ENCODE measurements at regions not wholly inside any gene's neighbourhood (a gene's known extent, or its start where the extent isn't known, plus 50 kb on each side); places are given as distances from the start of the nearest gene placed in this dataset.
A peak's percentile ranks its signal among the peaks of the same experiment; 100 is the strongest.
"Not testable (repeated sequence)": the region's sequence is repeated elsewhere in the genome, so short reads cannot be mapped to it uniquely, and the experiment has no call there.

DNA sequence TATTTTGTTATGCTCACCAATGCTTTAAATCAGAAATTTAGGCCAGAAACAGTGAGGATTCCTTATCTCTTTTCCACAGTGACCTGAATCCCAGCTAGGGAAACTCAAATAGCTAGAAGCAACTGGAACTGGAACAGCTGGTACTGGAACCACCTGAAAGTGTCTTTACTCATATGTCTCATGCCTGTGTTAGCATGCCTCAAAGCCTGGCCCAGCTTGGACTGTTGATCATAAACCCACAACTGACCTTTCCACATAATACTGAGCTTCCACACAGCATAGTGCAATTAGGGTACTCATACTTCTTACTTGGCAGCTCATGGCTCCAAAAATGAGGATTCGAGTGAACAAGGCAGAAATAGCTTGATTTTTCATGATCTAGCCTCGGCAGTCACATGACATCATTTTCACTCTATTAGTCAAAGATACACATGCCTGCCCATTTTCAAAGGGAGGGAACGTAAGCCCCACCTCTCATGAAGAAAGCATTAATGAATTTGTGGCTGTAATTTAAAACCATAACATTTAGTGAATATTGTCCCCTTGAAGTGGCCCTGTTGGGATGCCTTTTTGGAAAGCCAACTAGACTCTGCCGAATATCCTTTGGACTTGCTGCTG, 80.8 kb upstream of the ACSL1 start:
- DNase-seq (ENCODE audit: low read depth, low spot score), result peak; percentile 41
- H3K27ac ChIP-seq, result no peak overlapping the region

DNA sequence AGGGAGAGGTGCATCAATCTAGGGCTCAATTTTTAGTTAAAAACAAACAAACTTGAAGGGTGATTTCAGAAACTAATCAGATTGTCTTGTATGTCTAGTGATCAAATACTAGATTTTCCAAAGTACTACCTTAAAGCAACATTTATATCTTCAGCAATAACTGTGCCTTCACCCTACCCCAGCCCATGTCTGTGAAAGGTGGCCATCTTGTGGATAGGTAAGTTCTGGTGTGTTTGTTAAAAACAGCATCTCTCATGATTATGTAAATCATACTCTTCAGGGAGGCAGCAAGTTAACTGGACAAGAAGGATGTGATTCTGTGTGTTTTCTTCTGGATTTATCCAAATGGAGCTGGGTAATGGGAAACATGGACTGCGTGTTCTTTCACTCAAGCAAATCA, 81.4 kb upstream of the ACSL1 start:
- H3K27ac ChIP-seq, result no peak overlapping the region
- no peak for DNase-seq (ENCODE audit: low read depth, low spot score)

DNA sequence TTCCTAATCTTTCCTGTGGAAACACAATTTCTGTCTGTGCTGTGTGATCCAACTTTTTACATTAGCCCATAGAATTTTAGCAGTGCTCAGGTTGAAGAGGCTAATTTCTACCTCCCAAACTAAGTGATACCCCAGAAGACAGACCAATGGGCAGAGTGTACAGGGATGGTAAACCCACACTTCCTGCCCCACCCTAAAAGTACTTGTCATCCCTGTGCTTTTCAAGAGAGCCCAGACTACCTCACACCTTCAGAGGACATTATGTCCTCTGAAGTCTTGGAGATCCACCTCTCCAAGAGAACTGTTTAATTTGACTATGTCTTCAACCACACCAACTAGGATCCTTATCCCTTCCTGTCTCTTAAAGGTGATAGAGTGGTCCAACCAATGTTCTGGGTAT, 82.0 kb upstream of the ACSL1 start:
- H3K27ac ChIP-seq, result no peak overlapping the region
- DNase-seq (ENCODE audit: low read depth, low spot score), result no peak

DNA sequence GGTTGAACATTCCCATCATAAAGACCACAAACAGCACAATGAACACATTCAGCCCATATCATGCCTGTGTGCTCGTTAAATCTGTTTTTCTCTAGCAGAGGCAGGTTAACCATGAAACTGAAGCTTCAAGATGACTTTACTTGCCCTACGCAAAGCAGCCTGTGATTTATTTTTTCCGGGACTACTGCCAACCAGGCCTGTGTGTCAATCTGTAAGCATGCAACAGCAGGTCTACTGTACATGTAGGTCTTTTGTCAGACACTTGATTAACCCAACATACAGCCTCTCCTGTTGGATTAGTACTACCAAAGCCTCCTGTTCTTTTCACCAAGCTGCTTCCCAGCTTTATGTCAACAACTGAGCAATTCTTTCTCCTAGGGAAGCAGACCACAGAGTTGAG, 85.5 kb upstream of the ACSL1 start:
- peak overlapping the region; percentile 31 for H3K27ac ChIP-seq
- DNase-seq (ENCODE audit: low read depth, low spot score), result peak; percentile 99

DNA sequence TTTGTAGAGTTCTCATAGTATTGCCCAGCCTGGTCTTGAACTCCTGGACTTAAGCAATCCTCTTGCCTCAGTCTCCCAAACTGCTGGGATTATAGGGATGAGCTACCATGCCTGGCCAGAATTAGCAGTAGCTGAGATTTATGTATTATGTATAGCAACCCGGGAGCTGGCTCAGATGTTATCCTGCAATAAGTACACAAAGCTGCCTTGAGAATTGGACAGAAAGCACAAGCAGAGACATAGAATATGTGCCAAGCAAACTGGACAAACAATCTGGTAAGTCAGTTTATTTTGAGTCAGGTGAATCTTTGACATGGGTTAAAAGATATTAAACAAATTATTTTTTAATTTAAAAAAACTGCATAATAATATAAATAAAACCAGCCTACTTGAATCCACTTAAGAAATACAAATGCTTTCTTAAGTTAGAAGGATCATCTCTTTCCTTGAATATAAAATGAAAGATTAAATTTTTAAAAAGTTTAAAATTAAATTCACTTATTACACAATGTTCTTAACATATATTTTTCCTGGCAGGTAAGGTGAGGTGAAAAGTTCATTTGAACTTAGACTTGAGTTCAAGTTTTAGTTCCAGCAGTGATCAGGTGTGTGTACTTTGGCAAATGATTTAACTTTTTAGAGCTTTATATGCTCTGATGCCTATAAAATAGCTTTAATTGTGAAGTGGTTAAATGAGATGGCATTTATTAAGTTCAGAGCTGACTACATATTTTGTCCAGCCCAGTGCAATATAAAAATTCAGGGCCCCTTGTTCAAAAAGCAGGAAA, 87.8 kb upstream of the ACSL1 start:
- no peak for DNase-seq (ENCODE audit: low read depth, low spot score)

DNA sequence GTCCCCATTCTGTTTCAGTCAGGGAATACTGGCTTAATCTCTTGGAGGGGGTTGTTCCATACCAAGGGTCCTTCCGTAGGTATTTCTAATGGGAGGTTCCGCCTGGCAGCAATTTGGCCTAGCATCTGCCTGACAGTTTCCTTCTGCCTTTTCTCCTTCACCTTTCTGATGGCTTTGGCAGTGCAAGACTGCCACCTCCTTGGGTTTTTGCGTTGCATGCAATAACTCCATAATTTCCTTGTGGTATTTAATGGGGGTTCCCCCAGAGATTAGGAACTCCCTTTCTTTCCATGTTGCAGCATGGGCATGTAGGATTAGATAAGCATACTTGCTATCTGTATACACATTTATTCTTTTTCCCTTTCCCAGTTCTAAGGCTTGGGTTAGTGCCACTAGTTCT, 93.0 kb upstream of the ACSL1 start:
- not testable (repeated sequence) for H3K27ac ChIP-seq; DNase-seq (ENCODE audit: low read depth, low spot score)

More for the DNA sequence above, 87.8 kb upstream of the ACSL1 start:
- H3K27ac ChIP-seq, result no peak overlapping the region

DNA sequence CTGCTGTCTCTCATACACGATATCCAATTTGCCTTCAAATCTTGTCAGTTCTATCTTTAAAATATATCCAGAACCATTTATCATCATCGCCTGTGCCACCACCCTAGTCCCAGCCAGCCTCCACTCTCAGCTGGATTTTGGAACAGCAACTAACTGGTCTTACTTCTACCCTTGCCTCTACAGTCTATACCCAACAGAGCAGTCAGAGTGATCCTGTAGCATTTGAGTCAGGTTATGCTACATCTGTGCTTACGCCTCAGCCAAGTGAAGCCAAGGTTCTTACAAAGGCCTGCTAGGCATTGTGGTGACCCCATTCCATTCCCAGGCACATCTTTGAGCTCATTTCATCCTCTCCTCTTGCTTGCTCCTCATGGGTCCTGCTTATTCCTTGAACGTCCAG, 95.7 kb upstream of the ACSL1 start:
- no peak overlapping the region for H3K27ac ChIP-seq
- DNase-seq (ENCODE audit: low read depth, low spot score), result no peak

DNA sequence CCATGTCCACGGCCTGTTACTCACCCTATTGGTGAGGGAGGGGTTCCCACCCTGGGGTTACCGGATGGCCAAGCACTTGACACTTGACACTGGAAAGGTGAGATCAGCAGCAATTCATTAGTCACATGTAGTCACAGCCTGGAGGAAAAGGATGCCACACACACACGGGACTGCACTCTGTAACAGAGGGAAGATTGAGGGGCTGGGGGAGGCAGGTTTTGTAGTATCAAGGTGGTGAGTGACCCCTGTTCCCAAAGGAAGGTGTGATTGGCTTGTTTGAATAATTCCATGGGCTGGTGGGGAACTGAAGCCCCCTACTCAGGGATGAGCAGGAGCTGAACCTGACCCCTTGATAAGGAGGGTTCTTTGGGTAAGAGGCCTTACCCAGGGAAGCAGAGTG, 96.0 kb upstream of the HELT start:
- DNase-seq (ENCODE audit: low read depth, low spot score), result no peak

DNA sequence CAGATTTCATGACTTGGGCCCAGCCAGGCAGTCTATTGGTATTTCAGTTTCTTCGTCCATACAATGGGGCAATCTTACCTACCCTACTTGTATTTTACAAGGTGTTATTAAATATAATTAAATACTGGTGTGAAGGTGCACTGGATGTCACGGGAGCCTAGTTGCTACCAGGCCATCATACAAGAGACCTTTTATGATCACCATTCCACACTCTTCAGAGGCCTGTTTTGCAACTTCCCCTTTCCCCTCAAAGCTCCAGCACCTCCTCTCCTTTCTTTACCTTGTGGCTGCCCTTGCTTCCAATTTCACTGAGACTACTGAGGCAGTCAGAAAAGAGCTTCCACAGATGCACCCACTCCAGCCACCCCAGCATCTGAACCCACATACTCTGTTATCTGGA, 93.8 kb upstream of the HELT start:
- no peak for DNase-seq (ENCODE audit: low read depth, low spot score)

More for the DNA sequence above, 96.0 kb upstream of the HELT start:
- no peak overlapping the region for H3K27ac ChIP-seq

DNA sequence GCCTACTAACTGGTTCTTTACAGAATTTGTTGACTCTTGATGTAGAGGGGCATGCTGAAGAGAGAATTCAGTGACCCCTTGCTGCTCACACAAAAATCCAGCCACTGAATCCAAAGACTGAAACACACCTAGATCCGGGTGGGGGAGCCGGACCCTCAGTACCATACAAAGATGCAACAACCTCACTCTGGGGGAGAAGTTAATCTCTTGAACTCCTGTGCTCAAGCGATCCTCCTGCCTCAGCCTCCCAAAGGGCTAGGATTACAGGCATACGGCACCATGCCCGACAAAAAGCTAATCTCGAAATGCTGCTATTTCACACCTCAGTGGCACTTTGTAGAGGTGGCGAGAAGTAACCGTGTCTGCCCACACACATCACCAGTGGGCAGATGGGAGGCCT, 88.8 kb upstream of the HELT start:
- DNase-seq (ENCODE audit: low read depth, low spot score), result no peak
- no peak overlapping the region for H3K27ac ChIP-seq

More for the DNA sequence above, 93.8 kb upstream of the HELT start:
- no peak overlapping the region for H3K27ac ChIP-seq

DNA sequence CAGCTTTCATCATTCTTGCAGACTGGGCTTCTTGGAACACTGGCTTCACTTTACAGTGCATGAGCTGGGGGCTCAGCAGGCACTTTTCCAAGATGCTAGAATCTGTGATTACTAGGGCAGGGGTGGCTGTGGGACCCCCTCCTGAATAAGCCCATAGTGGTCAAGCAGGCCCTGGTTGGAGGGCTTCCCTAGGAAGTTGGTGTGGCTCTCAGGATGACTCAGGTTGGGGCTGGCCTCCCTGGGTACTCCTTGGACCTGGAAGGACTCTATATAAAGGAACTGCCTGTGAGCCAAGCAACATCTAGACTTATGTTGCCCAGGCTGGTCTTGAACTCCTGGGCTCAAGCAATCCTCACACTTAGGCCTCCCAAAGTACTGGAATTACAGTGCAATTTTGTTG, 88.3 kb upstream of the HELT start:
- no peak for DNase-seq (ENCODE audit: low read depth, low spot score)

DNA sequence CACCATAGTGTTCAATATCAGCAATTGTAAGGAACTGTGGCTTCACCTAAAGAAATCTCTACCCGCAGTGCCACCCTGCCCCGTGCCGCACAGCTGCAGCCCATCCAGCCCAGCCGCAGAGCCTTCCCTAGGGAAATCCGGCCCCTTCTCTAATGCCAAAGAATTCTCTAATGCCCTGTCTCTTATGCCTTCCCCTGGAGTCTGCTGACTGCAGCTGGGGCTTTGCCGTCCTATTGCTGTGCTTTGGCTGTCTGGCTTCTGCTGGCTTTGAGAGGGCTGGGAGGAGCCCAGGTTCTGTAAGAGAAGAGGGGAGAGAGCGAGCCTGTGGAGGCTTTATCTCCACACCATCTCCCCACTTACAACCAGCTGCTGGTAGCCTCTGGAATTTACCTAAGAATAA, 85.9 kb upstream of the HELT start:
- H3K27ac ChIP-seq, result no peak overlapping the region
- DNase-seq (ENCODE audit: low read depth, low spot score), result no peak

More for the DNA sequence above, 88.3 kb upstream of the HELT start:
- no peak overlapping the region for H3K27ac ChIP-seq

DNA sequence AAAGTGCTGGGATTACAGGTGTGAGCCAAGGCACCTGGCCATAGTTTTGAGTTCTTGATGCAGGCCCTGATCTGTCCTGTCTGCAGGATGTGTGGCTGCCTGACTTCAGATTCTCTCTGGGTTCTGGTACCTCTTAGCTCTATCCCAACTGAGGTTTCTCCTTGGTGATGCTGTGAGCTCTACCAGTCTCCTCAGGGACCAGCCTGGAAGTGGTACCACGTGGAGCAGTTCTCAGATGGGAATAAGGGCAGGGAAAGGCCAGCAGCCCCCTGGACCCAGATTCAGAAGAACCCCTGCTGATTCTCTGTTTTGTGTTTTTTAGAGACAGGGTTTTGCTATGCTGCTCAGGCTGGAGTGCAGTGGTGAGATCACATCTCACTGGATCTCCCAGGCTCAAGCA, 85.0 kb upstream of the HELT start:
- no peak for DNase-seq (ENCODE audit: low read depth, low spot score)
- no peak overlapping the region for H3K27ac ChIP-seq

DNA sequence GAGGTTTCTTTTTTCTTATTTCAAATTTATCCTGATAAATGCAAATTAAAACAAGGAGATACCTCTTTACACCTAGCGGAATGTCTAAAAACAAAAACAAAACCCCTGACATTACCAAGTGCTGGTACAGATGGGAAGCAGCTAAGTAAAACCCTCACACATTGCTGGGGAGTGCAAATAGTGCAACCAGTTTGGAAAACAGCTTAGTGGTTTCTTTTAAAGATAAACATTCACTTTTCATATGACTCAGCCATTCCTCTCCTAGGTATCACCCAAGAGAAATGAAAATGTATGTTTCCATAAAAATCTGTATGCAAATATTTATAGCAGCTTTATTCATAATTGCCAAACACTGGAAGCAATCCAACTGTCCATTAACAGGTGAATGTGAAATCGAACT, 84.1 kb upstream of the HELT start:
- H3K27ac ChIP-seq, result peak overlapping the region; percentile 44

DNA sequence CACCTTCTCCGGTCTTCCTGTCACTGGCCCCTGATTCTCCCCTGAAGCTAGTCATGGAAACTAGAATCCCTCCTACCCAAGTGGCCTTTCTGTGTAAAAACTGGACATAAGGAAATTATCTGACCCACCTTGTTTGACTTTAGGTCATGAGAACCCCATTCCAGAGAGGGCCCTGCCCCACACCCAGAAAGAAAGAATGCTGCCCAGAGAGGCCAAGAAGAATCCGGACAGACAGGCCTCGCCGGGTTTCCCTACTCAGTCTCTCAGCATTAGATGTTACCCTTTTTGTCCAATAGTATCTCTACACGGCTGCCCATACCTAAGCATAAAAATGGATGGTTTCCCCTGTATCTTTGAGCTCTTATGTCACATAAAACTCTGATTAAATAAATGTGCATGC, 83.3 kb upstream of the HELT start:
- no peak for DNase-seq (ENCODE audit: low read depth, low spot score)
- H3K27ac ChIP-seq, result peak overlapping the region; percentile 44

More for the DNA sequence above, 84.1 kb upstream of the HELT start:
- no peak for DNase-seq (ENCODE audit: low read depth, low spot score)

DNA sequence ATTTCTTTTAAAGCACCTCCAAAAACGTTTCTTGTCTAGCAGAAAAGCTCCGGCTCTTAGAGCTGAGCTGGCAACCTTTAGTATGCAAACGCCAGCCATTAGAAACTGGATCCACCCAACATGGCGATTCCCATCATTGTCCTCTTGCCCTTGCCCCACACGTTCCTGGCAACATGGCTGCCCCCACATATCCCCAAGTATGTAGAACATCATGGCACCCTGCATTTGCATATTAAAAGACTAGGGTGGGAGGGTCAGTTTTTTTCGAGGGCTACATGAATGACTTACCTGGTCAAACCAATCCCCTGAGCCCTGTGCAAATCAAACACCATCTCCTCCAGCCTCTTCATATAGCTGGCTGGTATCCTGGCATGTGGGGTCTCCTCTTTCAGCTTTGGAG, 82.2 kb upstream of the HELT start:
- no peak for DNase-seq (ENCODE audit: low read depth, low spot score)
- H3K27ac ChIP-seq, result no peak overlapping the region

DNA sequence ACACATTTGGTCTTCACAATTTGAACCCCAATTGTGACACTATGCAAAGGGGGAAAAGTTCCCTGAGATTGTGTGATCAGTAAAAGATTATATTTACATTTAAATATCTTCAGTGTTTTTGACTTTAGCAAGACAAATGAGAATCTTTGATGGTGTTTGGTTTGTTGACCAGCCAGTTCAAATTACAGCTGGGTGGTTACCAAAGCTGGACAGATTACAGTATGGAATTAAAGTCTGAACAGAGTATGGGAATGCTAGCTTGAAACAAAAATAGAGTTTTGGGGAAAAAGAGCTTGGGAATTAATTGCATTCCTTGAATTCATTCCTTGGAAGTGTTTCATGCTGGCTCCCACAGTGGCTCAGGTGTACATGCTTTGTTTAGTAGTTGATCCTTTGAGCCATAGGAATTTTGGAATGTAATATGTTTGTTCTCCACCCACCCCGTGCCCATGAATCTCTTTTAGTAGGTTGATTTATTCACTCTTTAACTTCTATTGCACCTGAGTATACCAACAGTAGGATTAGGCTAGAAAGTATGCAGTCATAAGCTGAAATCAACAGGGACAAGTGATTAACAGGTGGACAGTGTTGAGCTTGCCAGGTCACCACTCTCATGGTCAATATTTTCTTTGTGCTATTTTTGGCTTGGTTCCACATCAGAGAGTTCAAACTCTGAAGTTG, 81.1 kb upstream of the HELT start:
- H3K27ac ChIP-seq, result peak overlapping the region; percentile 27
- DNase-seq (ENCODE audit: low read depth, low spot score), result no peak

DNA sequence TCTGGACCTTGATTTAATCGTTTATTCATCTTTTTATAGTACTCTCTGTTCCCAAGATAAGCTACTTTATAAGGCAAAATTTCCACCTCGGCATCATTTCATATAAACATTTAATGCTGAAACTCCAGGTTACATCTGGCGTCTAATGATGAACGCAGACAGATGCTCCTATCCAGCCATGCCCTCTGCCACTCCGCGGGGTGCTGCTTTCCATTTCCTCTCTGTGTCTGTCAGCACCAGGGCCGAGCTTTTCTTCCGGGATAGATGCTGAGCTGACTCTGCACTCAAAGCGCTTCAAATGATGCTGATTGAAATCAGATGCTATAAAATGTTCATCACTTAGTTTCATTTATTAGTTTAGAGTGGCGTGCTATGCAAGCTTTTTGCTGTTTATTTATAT, 80.5 kb upstream of the HELT start:
- DNase-seq (ENCODE audit: low read depth, low spot score), result no peak
- H3K27ac ChIP-seq, result peak overlapping the region; percentile 27

DNA sequence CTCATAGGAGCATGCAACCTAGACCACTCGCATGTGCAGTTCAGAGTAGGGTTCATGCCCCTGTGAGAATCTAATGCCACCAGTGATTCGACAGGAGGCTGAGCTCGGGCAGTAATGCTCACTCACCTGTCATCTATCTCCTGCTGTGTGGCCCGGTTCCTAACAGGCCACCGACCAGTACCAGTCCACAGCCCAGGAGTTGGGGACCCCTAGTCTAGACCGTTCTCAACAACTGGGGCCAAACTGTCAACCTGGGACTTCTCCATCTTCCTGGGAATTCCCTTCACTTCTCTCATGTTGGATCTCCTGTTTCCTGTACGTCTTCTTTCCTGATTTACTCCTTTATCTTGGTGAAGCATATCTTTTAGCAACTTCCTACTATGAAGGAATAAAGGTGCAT, 79.4 kb upstream of the HELT start:
- no peak overlapping the region for H3K27ac ChIP-seq
- no peak for DNase-seq (ENCODE audit: low read depth, low spot score)

DNA sequence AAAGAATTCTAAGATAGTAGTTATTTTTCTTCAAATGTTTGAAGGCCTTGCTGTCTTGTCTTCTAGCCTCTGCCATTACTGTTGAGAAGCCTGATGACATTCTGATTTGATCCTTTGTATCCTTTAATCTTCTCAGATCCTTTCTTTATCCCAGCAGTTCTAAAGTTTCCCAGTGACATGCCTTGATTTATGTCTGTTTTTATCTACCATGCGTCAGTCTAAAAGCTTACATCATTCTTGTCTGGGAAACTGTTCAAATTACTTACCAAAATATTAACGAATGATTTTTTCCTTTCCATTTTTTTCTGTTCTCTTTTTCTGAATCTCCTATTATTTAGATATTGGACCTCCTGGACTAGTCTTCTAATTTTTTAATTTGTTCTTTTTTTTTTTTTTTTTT, 78.3 kb upstream of the HELT start:
- no peak for DNase-seq (ENCODE audit: low read depth, low spot score)
- no peak overlapping the region for H3K27ac ChIP-seq

DNA sequence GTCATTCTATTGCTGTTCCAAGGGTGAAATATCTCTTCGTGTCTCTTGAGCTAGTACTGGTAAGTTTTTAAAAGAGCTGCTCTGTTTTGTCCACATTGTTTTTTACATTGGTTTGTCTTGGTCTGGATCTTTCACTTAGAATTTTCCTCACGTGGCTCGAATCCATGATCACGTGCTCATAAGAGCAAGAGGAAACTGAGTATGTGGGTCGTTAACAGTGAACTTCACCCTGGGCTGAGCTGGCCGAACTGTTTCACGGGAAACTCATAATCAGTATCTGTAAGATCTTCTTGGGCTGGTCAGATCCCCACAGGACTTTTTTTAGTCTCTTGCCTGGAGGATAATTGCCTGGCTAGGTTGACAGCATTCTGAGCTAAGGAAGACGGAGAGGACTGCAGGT, 77.8 kb upstream of the HELT start:
- no peak for DNase-seq (ENCODE audit: low read depth, low spot score)

More for the DNA sequence above, 77.8 kb upstream of the HELT start:
- no peak overlapping the region for H3K27ac ChIP-seq
